ENCODE measurements at regions not wholly inside any gene's neighbourhood (a gene's known extent, or its start where the extent isn't known, plus 50 kb on each side); places are given as distances from the start of the nearest gene placed in this dataset.

DNA sequence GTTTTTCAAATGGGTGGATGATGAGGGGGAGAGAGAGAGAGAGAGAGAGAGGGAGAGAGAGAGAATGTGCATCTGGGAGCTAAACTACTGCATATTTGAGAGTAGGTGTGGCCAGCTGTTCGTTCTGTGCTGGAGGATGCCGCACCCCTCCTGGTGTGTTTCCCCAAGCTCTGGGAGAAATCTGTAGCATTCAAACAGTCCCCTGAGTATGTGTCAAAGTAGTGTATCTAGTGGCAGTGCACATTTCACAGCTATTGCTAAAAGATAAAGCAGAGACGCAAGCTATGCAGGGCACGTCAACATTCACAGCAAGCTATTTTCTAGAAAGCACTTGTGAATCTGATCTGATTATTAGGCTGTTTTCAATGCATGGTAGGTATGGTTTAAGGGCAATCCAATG lies 83.5 kb upstream of the LIMCH1 start:
- Histone ChIP-seq H3K36me3 (ENCODE audit: control insufficient read depth in 4 of 4, insufficient read depth in 4 of 4, low read length in 4 of 4) (no peaks in the 10 kb centered on the region), H3K4me3 (no peak overlapping the region), H3K9ac (ENCODE audit: insufficient read depth in 1 of 2, low read length in 2 of 2) (no peak overlapping the region), H3K9me3 (ENCODE audit: control insufficient read depth in 4 of 4, insufficient read depth in 3 of 4, low read length in 3 of 4) (no peaks in the 10 kb centered on the region), H3K27me3 (ENCODE audit: control insufficient read depth in 3 of 3, insufficient read depth in 3 of 3, low read length in 2 of 3) (no peaks in the 10 kb centered on the region), H3K4me1 (ENCODE audit: control insufficient read depth in 5 of 5, insufficient read depth in 5 of 5, low read length in 5 of 5) (peaks cover 8 to 51% (median 39%) of the 10 kb centered on the region in 5 donors), H3K27ac (ENCODE audit: low read depth in 1 of 2, low read length in 1 of 2) (no peak overlapping the region)
- no peak for ATAC-seq (ENCODE audit: insufficient read depth, low FRiP score)
- 43 to 65% methylated on average over 4 of the region's 4 CpGs for WGBS, 2 donors
- TF ChIP-seq, protein P1, sequence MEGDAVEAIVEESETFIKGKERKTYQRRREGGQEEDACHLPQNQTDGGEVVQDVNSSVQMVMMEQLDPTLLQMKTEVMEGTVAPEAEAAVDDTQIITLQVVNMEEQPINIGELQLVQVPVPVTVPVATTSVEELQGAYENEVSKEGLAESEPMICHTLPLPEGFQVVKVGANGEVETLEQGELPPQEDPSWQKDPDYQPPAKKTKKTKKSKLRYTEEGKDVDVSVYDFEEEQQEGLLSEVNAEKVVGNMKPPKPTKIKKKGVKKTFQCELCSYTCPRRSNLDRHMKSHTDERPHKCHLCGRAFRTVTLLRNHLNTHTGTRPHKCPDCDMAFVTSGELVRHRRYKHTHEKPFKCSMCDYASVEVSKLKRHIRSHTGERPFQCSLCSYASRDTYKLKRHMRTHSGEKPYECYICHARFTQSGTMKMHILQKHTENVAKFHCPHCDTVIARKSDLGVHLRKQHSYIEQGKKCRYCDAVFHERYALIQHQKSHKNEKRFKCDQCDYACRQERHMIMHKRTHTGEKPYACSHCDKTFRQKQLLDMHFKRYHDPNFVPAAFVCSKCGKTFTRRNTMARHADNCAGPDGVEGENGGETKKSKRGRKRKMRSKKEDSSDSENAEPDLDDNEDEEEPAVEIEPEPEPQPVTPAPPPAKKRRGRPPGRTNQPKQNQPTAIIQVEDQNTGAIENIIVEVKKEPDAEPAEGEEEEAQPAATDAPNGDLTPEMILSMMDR (IDR thresholded peaks at IDR 0.05; ENCODE audit: control extremely low read depth, extremely low read depth): no peak
- peak; percentile 54 to 76 (median 62) for DNase-seq

DNA sequence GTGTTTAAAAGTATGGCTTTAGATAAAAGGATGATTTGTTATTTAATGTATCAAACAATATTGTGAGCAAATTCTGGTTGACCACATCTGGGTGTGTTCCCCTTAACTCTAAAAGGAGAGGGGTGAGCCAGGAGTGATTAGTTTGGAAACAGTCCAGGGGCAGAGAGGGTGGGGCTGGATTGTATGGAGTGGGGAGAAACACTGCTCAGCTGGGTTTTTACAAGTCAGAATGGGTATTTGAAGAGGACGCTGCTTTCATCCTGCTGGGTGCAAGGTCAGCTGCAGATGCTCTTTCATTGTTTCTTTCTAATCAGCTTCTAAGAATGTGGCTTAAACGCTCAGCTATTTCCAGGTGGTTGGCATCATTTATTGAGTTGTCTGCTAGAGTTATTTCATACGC lies 82.8 kb upstream of the LIMCH1 start:
- no peak for ATAC-seq (ENCODE audit: insufficient read depth, low FRiP score)

GRCh38 chr4:41456559-41457101 lies 81.3 kb upstream of the LIMCH1 start:
- Histone ChIP-seq H3K4me3 (no peak overlapping the region), H3K27ac (ENCODE audit: low read depth in 1 of 2, low read length in 1 of 2) (peak overlapping the region in 1 of 2 donors; percentile 39), H3K27me3 (ENCODE audit: control insufficient read depth in 3 of 3, insufficient read depth in 3 of 3, low read length in 2 of 3) (no peaks in the 10 kb centered on the region), H3K4me1 (ENCODE audit: control insufficient read depth in 5 of 5, insufficient read depth in 5 of 5, low read length in 5 of 5) (peaks cover 11 to 51% (median 42%) of the 10 kb centered on the region in 5 donors), H3K9me3 (ENCODE audit: control insufficient read depth in 4 of 4, insufficient read depth in 3 of 4, low read length in 3 of 4) (no peaks in the 10 kb centered on the region), H3K36me3 (ENCODE audit: control insufficient read depth in 4 of 4, insufficient read depth in 4 of 4, low read length in 4 of 4) (peaks cover 0 to 2% (median 0%) of the 10 kb centered on the region in 4 donors), H3K9ac (ENCODE audit: insufficient read depth in 1 of 2, low read length in 2 of 2) (no peak overlapping the region)
- TF ChIP-seq, protein P1 (IDR thresholded peaks at IDR 0.05; ENCODE audit: control extremely low read depth, extremely low read depth): no peak
- 84 to 90% methylated on average over 4 of the region's 4 CpGs for WGBS, 2 donors
- ATAC-seq (ENCODE audit: insufficient read depth, low FRiP score): no peak
- DNase-seq: no peak

More for the DNA sequence above, 82.8 kb upstream of the LIMCH1 start:
- Histone ChIP-seq H3K9ac (ENCODE audit: insufficient read depth in 1 of 2, low read length in 2 of 2) (no peak overlapping the region), H3K27me3 (ENCODE audit: control insufficient read depth in 3 of 3, insufficient read depth in 3 of 3, low read length in 2 of 3) (no peaks in the 10 kb centered on the region), H3K27ac (ENCODE audit: low read depth in 1 of 2, low read length in 1 of 2) (no peak overlapping the region), H3K4me3 (no peak overlapping the region), H3K4me1 (ENCODE audit: control insufficient read depth in 5 of 5, insufficient read depth in 5 of 5, low read length in 5 of 5) (peaks cover 11 to 51% (median 39%) of the 10 kb centered on the region in 5 donors), H3K9me3 (ENCODE audit: control insufficient read depth in 4 of 4, insufficient read depth in 3 of 4, low read length in 3 of 4) (no peaks in the 10 kb centered on the region), H3K36me3 (ENCODE audit: control insufficient read depth in 4 of 4, insufficient read depth in 4 of 4, low read length in 4 of 4) (peaks cover 0 to 2% (median 0%) of the 10 kb centered on the region in 4 donors)
- 48 to 65% methylated on average over 3 of the region's 3 CpGs for WGBS, 2 donors
- DNase-seq: peak; percentile 82 to 90 (median 90)
- TF ChIP-seq, protein P1 (IDR thresholded peaks at IDR 0.05; ENCODE audit: control extremely low read depth, extremely low read depth): no peak

DNA sequence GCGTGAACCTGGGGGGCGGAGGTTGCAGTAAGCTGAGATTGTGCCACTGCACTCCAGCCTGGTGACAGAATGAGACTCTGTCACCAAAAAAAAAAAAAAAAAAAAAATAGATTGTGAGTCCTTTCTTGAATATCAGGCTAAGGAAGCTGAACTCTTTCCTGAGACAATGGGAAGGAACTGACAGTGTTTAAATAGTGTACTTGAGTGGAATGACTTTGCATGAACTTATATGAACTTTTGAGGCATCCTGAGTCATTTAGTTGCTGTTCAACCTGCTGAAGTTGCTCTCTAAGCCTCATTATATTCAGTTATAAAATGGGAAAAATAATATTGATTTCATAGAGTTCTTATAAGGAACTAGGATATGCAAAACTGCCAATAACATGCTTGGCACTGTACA lies 79.3 kb upstream of the LIMCH1 start:
- Histone ChIP-seq H3K9me3 (ENCODE audit: control insufficient read depth in 4 of 4, insufficient read depth in 3 of 4, low read length in 3 of 4) (no peaks in the 10 kb centered on the region), H3K27me3 (ENCODE audit: control insufficient read depth in 3 of 3, insufficient read depth in 3 of 3, low read length in 2 of 3) (no peaks in the 10 kb centered on the region), H3K9ac (ENCODE audit: insufficient read depth in 1 of 2, low read length in 2 of 2) (no peak overlapping the region), H3K27ac (ENCODE audit: low read depth in 1 of 2, low read length in 1 of 2) (no peak overlapping the region), H3K4me3 (no peak overlapping the region), H3K4me1 (ENCODE audit: control insufficient read depth in 5 of 5, insufficient read depth in 5 of 5, low read length in 5 of 5) (peaks cover 10 to 41% (median 30%) of the 10 kb centered on the region in 5 donors), H3K36me3 (ENCODE audit: control insufficient read depth in 4 of 4, insufficient read depth in 4 of 4, low read length in 4 of 4) (peaks cover 0 to 2% (median 0%) of the 10 kb centered on the region in 4 donors)
- TF ChIP-seq, protein P1 (IDR thresholded peaks at IDR 0.05; ENCODE audit: control extremely low read depth, extremely low read depth): no peak
- no peak for DNase-seq
- ATAC-seq (ENCODE audit: insufficient read depth, low FRiP score): no peak
- WGBS, 2 donors: 74 to 81% methylated on average over 2 of the region's 2 CpGs
